ENCODE measurements at regions not wholly inside any gene's neighbourhood (a gene's known extent, or its start where the extent isn't known, plus 50 kb on each side); places are given as distances from the start of the nearest gene placed in this dataset.

DNA sequence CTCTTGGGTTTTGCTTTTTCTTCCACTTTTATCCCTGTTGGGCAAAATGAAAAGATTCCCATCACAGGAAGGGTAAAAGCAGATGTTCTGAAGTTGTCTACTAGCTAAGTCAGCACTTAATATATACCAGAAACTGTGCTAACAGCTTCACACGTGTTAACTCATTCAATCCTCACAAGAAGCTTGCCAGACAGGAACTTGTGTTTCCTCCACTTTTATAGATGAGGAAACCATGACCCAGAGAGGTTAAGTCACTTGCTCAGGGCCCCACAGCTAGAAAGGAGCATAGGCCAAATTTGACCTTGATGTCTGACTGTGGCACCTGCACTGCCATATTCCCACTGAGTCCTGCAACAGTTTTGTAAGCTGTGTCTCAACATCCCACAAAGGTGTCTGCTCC, 76.8 kb upstream of the EPC2 start:
- no peak for DNase-seq (ENCODE audit: low spot score)

DNA sequence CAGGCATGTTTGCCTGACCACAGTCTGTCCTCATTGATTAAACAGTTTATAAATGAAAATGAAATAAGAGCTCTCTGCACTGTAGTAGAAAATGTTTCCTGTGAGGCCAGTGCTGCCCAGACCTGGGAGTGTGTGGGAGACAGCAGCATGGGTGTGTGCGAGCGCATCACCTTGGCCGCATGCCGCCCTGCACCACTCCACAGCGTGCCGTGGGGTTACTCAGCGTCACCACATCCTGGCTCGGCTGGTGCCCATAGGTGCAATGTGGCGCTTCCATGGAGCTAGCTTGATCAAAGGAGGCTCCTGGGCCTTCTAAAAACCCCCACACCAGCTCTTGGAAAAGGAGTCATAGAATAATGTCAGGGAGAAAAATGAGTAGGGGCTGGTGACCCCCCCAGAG, 76.0 kb upstream of the EPC2 start:
- no peak for DNase-seq (ENCODE audit: low spot score)

DNA sequence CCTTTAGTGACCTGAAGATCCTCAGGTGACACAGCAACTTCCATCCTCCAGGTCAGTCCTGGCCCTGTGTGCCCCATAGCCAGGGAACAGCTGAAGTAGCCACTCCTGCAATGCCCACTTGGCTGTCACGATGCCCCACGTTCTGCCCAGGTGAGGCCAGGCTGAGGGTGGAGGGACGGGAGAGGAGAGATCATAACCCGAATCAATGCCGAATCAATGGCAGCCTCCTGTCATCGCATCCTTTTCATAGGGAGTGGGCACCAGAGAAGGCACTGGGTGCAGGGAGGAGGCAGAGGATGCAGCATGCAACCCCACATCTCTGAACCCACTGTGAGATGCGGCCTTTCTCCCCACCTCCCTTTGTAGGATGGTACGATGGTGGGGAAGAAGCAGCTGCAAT, 75.3 kb upstream of the EPC2 start:
- DNase-seq (ENCODE audit: low spot score): no peak

DNA sequence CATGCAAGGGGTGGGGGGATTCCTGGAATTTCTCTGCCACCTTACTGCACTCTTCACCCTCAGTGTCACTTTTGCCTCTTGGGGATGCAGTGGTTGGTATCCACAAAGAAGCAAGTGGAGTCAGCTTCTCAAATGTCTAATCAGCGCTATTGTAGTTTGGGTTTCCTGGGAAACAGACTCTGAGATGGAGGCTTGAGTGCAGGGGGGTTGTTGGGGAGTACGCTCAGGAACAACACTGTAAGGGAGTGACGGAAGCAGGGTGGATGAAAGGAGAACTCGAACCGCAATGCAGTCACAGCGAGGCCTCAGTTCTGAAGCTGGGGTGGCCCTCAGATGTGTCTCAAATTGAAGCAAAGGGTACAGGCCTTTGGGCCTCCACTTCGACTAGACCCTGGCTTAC, 73.6 kb upstream of the EPC2 start:
- DNase-seq (ENCODE audit: low spot score): no peak

DNA sequence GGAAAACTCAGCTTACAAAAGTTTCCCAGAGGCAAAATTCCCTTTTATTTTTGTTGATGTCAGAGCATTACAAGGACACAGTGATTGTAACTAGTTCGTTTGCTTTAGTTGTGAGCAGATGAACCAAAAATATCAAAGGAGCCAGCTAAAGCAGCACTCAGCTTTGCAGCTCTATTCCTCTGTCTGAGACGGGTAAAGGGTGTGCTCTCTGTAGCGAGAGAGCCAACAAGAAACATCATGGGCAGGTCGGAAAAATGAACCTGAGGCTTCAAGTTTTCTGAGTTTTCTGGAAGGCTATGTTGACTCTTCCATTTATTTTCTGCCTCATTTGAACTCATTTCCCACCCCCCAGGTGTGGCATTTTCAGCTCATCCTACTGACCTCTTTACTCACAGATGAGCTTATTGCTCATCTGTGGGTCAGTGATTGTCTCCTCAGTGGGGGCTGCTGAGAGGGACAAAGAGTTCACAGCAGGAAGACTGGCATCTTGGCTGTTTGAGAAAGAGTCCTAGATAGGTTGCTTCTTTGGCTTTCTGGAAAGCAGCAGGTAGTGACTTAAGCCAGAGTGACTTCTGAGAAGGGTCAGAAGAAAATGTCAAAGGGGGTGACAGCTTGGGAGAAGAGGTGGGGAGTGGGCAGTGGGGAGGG, 66.6 kb upstream of the EPC2 start:
- DNase-seq (ENCODE audit: low spot score): no peak

DNA sequence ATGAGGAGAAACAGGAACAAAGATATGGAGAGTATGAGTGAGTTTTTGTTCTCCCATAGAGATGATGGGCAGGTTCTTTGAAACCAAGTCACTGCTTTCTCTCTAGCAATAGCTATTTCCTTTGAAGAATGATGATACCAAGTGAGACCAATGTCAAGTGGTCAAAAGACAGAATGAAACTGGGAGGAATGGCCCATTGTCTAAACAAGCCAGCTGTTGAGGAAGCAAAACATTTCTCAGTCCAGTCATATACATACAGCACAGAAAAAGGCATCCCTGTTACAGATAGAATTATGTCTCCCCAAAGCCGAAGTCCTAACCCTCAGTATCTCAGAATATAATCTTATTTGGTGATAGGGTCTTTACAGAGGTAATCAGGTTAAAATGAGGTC, 66.1 kb upstream of the EPC2 start:
- DNase-seq (ENCODE audit: low spot score): no peak

DNA sequence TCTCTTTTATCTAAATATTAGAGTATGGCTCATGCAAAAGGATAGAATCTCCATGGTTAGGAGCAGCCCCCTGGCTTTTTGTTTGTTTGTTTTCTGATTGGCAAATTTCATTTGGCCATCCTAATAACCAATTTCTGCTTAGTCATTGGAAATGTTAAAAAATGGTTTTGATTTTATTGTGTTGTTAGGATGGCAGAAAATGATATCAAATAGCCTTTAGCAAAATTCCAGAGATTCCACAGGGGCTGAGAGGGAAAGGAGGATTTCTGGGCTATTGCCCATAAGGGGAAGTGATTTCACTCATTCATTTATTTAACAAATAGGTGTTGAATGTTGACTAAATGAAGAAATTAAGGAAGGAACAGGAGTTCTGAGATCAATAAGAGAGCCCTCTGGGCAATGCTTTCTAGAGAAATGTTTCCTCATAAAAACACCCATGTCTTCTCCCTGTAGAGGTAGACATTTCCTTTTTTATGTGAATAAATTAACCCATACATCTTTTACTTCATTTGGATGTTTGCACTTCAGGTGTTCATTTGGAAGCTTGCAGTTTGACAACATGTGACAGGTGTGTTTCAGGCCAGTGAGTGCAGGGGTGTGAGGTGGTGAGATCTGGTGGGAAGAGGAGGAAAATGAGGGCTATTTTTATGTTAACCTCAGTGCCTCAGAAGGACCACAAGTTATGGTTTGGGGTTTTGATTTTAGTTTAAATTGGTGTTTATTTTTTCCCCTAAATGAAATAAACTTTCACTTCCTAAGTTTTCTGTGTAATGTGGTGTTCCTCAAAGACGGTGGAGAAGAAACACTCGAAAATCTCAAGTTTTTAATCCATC, 61.7 kb upstream of the EPC2 start:
- peak; percentile 49 for DNase-seq (ENCODE audit: low spot score)

DNA sequence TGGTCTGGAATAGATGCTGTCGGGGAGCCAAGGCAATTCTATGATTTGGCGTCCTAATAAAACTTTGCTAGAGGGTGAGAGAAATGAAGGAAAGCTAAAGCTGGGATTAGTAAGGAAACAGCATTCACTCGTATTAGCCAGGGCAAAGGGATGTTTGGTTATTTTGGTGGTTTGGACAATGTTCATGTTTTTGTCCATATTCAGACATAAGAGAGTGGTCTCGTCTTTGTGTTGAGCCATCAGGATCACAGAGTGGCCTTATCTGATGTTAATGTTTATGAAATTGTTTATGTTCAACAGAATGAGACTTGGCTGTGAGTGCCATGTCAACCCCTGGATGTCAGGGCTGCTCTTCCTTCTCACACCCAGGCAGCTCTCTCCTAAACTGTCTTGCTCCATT, 58.9 kb upstream of the EPC2 start:
- no peak for DNase-seq (ENCODE audit: low spot score)

DNA sequence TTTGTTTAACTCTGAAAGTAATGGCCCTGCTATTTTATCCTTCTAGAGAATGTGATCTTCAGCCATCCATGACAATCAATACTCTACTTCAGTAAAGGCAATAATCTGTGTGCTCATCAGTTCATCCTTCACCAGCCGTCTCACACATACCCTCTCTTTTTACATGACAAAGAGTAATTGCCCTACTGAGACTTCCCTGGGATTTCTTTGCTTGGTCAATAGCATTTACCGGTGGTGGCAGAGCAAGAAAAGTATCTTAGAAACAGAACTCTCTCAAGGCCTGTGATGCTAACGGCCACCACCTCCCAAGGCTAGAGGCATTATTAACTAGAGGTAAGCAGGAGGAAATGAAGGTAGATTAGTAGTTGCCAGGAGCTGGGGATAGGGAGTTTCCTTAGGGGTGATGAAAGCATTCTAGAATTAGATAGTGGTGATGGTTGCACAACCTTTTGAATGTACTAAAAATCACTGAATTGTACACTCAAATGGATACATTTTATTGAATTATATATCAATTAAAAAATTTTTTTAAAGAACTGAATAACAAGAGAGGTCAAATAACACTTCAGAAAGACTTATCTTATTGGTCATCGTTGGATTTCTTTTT, 57.9 kb upstream of the EPC2 start:
- DNase-seq (ENCODE audit: low spot score): peak; percentile 26

DNA sequence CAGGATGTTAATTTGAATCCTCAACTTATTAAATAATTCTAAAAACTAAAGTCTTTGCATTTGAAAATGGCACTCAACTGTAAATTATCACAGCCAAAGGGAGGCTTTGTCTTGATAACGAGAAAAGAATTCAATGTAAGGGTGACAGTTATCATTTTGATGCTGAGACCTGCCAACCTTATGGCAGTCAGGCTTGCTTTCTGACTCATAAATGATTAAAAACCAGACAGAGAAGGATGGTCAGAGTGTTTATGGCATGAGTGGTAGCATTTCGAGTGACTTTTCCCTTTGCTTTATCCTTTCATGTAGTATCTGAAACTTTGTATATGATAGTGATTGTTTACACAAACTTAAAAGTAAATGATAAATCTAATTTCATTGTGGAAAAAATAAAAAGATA, 53.9 kb upstream of the EPC2 start:
- peak; percentile 13 for DNase-seq (ENCODE audit: low spot score)

DNA sequence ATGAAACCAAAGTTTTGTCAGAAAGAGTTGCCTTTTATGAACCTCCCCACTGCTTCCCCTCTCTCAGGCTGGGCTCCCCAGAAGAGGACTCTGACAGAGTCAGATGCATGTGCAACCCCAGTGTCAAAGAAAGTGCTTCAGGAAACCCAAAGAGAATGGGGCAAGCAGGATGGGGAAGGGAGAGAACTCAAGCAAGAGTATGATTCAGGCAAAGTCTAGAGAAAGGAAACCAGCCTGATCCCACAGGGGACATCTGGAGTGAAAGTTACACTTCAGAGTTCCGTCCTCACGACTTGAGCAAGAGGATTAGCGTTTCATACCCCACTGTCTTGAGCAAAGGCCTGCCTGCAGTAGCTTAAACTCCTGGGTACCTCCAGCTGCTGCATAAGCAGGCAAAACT, 51.8 kb upstream of the EPC2 start:
- no peak for DNase-seq (ENCODE audit: low spot score)

DNA sequence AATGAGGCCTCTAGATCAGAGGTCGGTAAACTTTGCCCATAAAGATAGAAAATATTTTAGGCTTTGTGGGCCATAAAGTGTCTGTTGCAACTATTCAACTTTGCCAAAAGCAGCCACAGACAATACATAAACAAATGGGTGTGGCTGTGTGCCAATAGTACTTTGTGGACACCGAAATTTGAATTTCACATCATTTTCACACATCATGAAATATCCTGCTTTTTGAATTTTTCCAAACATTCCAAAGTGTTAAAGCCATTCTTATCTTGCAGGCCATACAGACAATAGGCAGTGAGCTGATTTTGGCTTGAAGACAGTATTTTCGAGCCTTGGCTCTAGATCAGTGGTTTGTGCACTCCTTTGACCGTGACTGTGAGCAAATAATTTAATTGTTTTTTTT, 51.1 kb upstream of the EPC2 start:
- DNase-seq (ENCODE audit: low spot score): no peak

DNA sequence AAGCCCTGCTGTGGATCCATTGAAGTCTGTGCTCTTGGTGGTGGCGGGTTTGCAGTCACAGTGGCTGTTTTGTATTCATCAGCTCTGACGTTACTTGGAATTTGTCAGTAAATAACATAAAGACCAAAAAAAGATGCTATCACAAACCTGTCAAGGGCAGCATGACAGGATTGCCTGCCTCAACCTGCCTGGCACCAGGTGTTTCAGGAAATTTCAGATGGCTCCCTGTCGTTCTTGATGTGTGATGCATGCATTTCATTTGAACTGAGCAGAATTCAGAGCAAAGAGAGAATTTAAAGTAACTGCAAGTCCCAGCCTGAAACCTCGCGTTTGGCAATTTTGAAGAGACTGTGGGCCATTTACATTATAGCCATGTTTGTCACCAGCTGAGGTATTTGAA, 50.3 kb upstream of the EPC2 start:
- no peak for DNase-seq (ENCODE audit: low spot score)
